HEK293 (cell line): ENCODE measurements at regions not wholly inside any gene's neighbourhood (a gene's known extent, or its start where the extent isn't known, plus 50 kb on each side); places are given as distances from the start of the nearest gene placed in this dataset.

Experiments used
- CTCF ChIA-PET: fragments of 350-600 bp; formaldehyde crosslinking; extraction: SDS; loops from one replicate; lab custom pipeline; 2021; ENCODE audit warnings: antibody characterized with exemption; lab: Yijun Ruan, JAX
- POLR2A ChIA-PET: fragments of 300-600 bp; formaldehyde crosslinking; extraction: SDS; loops from one replicate; lab custom pipeline; 2020; ENCODE audit warnings: antibody characterized with exemption, inconsistent platforms; lab: Yijun Ruan, JAX
- H3K27ac ChIP-seq: fragments of 200-500 bp; sonication (Bioruptor generic); 2 replicates; pipeline ENCODE4 v1.5.1; 2014; ENCODE audit warnings: low read depth, low read length, control low read depth, inconsistent platforms; ENCODE audit errors: extremely low read depth
- H3K36me3 ChIP-seq, 2 experiments: fragments of 200-500 bp in 1 of 2; sonication (Bioruptor generic) in 1 of 2; 1 replicate in 1 of 2; 2 replicates in 1 of 2; pipeline ENCODE4 v1.5.1; 2014 to 2017; ENCODE audit warnings: inconsistent platforms in 2 of 2, low read length in 2 of 2; ENCODE audit not compliant: control insufficient read depth in 2 of 2, insufficient read depth in 1 of 2
- H3K4me1 ChIP-seq: fragments of 200-500 bp; sonication (Bioruptor generic); 2 replicates; pipeline ENCODE4 v1.5.1; 2014; ENCODE audit warnings: mild to moderate bottlenecking, low read length, inconsistent platforms; ENCODE audit not compliant: control insufficient read depth, insufficient read depth
- H3K4me3 ChIP-seq: 2 replicates; pipeline ENCODE4 v1.5.1; 2011; ENCODE audit warnings: low read depth, mild to moderate bottlenecking, control low read depth, low read length, moderate library complexity
- H3K9me3 ChIP-seq: fragments of 200-500 bp; sonication (Bioruptor generic); 2 replicates; pipeline ENCODE4 v1.5.1; 2014; ENCODE audit warnings: low read depth, low read length, inconsistent platforms; ENCODE audit not compliant: control insufficient read depth, insufficient read depth
- GLI4 ChIP-seq: fragments of 450-650 bp; formaldehyde crosslinking; IDR thresholded peaks from 2 replicates; pipeline ENCODE4 v1.5.1; 2016; ENCODE audit warnings: missing biosample characterization, missing genetic modification characterization
- KLF10 ChIP-seq: fragments of 450-650 bp; IDR thresholded peaks from 2 replicates; pipeline ENCODE4 v1.5.1; 2018; ENCODE audit warnings: missing biosample characterization, mild to moderate bottlenecking, missing genetic modification characterization
- MZF1 ChIP-seq: fragments of 450-650 bp; formaldehyde crosslinking; IDR thresholded peaks from 2 replicates; pipeline ENCODE4 v1.5.1; 2017; ENCODE audit warnings: missing biosample characterization, missing genetic modification characterization, borderline replicate concordance
- RBAK ChIP-seq: fragments of 450-650 bp; formaldehyde crosslinking; IDR thresholded peaks from 2 replicates; pipeline ENCODE4 v1.5.1; 2016; ENCODE audit warnings: missing biosample characterization, missing genetic modification characterization
- SETDB1 ChIP-seq: IDR thresholded peaks from one replicate; pipeline ENCODE4 v1.6.1; 2017; ENCODE audit warnings: mild to moderate bottlenecking, low read length, moderate library complexity, mixed read lengths; ENCODE audit not compliant: insufficient read length
- ZFP37 ChIP-seq: fragments of 450-650 bp; formaldehyde crosslinking; IDR thresholded peaks from 2 replicates; pipeline ENCODE4 v1.5.1; 2016; ENCODE audit warnings: missing biosample characterization, missing genetic modification characterization
- ZNF132 ChIP-seq: fragments of 450-650 bp; formaldehyde crosslinking; IDR thresholded peaks from 2 replicates; pipeline ENCODE4 v1.5.1; 2017; ENCODE audit warnings: missing biosample characterization, missing genetic modification characterization, borderline replicate concordance
- ZNF19 ChIP-seq: fragments of 450-650 bp; formaldehyde crosslinking; IDR thresholded peaks from 2 replicates; pipeline ENCODE4; 2016; ENCODE audit warnings: missing biosample characterization, missing genetic modification characterization, low read depth
- ZNF394 ChIP-seq: fragments of 450-650 bp; formaldehyde crosslinking; IDR thresholded peaks from 2 replicates; pipeline ENCODE4 v1.5.1; 2016; ENCODE audit warnings: missing biosample characterization, missing genetic modification characterization, mild to moderate bottlenecking, moderate library complexity, borderline replicate concordance
- ZNF514 ChIP-seq: fragments of 450-650 bp; formaldehyde crosslinking; IDR thresholded peaks from 2 replicates; pipeline ENCODE4 v1.5.1; 2016; ENCODE audit warnings: missing biosample characterization, missing genetic modification characterization
- ZNF558 ChIP-seq: fragments of 450-650 bp; formaldehyde crosslinking; IDR thresholded peaks from 2 replicates; pipeline ENCODE4 v1.5.1; 2016; ENCODE audit warnings: missing biosample characterization, missing genetic modification characterization
- ZNF561 ChIP-seq: fragments of 450-650 bp; IDR thresholded peaks from 2 replicates; pipeline ENCODE4 v1.5.1; 2018; ENCODE audit warnings: missing biosample characterization, missing genetic modification characterization, borderline replicate concordance
- ZNF571 ChIP-seq: fragments of 450-650 bp; formaldehyde crosslinking; IDR thresholded peaks from 2 replicates; pipeline ENCODE4 v1.5.0; 2017; ENCODE audit warnings: missing biosample characterization, missing genetic modification characterization
- ZNF621 ChIP-seq: fragments of 450-650 bp; formaldehyde crosslinking; IDR thresholded peaks from 2 replicates; pipeline ENCODE4 v1.5.1; 2017; ENCODE audit warnings: missing biosample characterization, missing genetic modification characterization
- ZNF626 ChIP-seq: fragments of 450-650 bp; sonication (Bioruptor Pico); formaldehyde crosslinking; IDR thresholded peaks from 2 replicates; pipeline ENCODE4 v1.5.1; 2018; ENCODE audit warnings: missing biosample characterization, missing genetic modification characterization, inconsistent platforms
- ZNF677 ChIP-seq: fragments of 450-650 bp; IDR thresholded peaks from 2 replicates; pipeline ENCODE4 v1.5.0; 2018; ENCODE audit warnings: missing biosample characterization, mild to moderate bottlenecking, missing genetic modification characterization, moderate library complexity
- ZNF843 ChIP-seq: fragments of 450-650 bp; formaldehyde crosslinking; IDR thresholded peaks from 2 replicates; pipeline ENCODE4 v1.5.1; 2016; ENCODE audit warnings: missing biosample characterization, missing genetic modification characterization
- TF ChIP-seq, protein P1 (sequence below): fragments of 450-650 bp; formaldehyde crosslinking; IDR thresholded peaks from 2 replicates; pipeline ENCODE4 v1.5.1; 2017; ENCODE audit warnings: missing biosample characterization, missing genetic modification characterization
- TF ChIP-seq, protein P2 (sequence below): fragments of 450-650 bp; formaldehyde crosslinking; conservative IDR thresholded peaks from 2 replicates; pipeline ENCODE4 v1.5.1; 2016; ENCODE audit warnings: low read depth, missing biosample characterization, missing genetic modification characterization
- TF ChIP-seq, protein P3 (sequence below): fragments of 450-650 bp; formaldehyde crosslinking; IDR thresholded peaks from 2 replicates; pipeline ENCODE4 v1.5.1; 2016; ENCODE audit warnings: missing biosample characterization, missing genetic modification characterization
- TF ChIP-seq, protein P4 (sequence below): fragments of 450-650 bp; formaldehyde crosslinking; IDR thresholded peaks from 2 replicates; pipeline ENCODE4 v1.5.1; 2017; ENCODE audit warnings: missing biosample characterization, missing genetic modification characterization

DNA sequence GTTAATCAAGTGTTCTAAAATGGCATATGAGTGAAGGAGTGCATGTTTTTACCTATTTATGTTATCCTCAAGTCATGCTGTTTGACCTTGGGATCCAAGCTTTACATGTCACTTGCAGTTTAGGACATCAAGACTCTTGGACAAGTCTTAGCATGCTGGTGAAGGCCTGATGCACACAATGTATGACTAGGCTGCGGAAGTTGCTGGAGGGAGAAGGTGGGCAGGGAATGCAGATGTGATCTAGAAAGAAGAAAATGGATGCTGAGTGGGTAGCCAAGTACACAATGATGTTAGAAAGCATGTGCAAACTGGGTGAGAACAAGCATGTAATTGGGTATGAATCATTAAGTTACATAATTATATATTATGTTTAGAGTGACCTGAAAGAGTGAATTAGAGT lies 301.8 kb downstream of the BRINP2 start (continued):
- no peak for TF ChIP-seq ZNF843 (tag by site-specific recombination)
- no peak for TF ChIP-seq ZNF514 (tag by site-specific recombination)
- TF ChIP-seq, protein P1, sequence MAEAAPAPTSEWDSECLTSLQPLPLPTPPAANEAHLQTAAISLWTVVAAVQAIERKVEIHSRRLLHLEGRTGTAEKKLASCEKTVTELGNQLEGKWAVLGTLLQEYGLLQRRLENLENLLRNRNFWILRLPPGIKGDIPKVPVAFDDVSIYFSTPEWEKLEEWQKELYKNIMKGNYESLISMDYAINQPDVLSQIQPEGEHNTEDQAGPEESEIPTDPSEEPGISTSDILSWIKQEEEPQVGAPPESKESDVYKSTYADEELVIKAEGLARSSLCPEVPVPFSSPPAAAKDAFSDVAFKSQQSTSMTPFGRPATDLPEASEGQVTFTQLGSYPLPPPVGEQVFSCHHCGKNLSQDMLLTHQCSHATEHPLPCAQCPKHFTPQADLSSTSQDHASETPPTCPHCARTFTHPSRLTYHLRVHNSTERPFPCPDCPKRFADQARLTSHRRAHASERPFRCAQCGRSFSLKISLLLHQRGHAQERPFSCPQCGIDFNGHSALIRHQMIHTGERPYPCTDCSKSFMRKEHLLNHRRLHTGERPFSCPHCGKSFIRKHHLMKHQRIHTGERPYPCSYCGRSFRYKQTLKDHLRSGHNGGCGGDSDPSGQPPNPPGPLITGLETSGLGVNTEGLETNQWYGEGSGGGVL (tag by site-specific recombination) = no peak
- TF ChIP-seq ZNF626 = no peak

DNA sequence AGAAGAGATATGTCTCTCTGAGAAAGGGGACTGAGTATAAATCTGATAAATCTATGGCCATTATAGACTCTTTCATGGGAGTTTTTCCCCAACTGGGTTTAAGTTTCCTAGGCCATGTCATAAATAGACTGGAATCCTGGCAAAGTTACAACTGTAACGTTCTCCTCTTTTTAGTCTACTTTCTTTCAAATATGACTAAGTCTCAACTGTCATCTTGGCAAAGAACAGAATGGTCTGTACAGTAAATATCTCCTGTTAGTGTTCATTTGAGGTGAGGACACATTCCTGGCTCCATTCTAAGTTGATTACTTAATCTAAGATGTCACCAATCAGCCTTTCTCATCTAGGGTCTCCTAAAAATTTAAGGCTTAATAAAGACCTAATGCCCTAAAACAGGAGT lies 300.5 kb downstream of the BRINP2 start:
- Histone ChIP-seq H3K9me3 (no peaks in the 10 kb centered on the region), H3K36me3 (no peaks in the 10 kb centered on the region), H3K4me3 (no peak overlapping the region), H3K27ac (no peak overlapping the region), H3K4me1 (no peaks in the 10 kb centered on the region)
- CTCF ChIA-PET = no interaction called here
- POLR2A ChIA-PET = no interaction called here
- no peak for TF ChIP-seq GLI4 (tag by site-specific recombination)
- TF ChIP-seq, all 188 proteins: peak for 0

DNA sequence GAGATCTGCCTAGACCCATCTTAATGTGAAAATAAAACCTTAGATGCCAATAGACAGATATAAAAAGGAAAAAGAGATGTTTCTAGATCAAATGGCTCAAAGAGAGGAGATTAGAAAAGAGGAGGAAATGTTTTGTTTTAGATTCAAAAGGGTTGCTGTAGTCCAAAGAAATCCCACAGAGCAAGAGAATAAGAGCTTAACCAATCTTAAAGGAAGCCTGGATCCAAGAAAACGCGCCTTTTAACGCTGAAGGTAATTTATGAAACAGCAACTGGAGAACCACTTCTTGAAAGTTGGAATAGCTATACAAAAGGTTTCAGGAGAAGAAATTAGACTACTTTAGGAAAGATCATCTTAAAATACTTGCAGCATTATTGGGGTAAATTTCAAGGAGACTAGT lies 298.8 kb downstream of the BRINP2 start:
- POLR2A ChIA-PET = no interaction called here
- CTCF ChIA-PET = interaction anchor here (0.6 to 1.2 kb wide), 3 partner anchors 32 to 542 kb away, joined by 3 to 5 read pairs (median 4); no protein-coding TSS in a partner anchor
- Histone ChIP-seq H3K27ac (no peak overlapping the region), H3K4me1 (no peaks in the 10 kb centered on the region), H3K36me3 (no peaks in the 10 kb centered on the region), H3K9me3 (no peaks in the 10 kb centered on the region), H3K4me3 (no peak overlapping the region)
- TF ChIP-seq, protein P2, sequence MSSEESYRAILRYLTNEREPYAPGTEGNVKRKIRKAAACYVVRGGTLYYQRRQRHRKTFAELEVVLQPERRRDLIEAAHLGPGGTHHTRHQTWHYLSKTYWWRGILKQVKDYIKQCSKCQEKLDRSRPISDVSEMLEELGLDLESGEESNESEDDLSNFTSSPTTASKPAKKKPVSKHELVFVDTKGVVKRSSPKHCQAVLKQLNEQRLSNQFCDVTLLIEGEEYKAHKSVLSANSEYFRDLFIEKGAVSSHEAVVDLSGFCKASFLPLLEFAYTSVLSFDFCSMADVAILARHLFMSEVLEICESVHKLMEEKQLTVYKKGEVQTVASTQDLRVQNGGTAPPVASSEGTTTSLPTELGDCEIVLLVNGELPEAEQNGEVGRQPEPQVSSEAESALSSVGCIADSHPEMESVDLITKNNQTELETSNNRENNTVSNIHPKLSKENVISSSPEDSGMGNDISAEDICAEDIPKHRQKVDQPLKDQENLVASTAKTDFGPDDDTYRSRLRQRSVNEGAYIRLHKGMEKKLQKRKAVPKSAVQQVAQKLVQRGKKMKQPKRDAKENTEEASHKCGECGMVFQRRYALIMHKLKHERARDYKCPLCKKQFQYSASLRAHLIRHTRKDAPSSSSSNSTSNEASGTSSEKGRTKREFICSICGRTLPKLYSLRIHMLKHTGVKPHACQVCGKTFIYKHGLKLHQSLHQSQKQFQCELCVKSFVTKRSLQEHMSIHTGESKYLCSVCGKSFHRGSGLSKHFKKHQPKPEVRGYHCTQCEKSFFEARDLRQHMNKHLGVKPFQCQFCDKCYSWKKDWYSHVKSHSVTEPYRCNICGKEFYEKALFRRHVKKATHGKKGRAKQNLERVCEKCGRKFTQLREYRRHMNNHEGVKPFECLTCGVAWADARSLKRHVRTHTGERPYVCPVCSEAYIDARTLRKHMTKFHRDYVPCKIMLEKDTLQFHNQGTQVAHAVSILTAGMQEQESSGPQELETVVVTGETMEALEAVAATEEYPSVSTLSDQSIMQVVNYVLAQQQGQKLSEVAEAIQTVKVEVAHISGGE (tag by site-specific recombination) = no peak
- no peak for TF ChIP-seq KLF10 (tag by site-specific recombination)
- TF ChIP-seq, protein P3, sequence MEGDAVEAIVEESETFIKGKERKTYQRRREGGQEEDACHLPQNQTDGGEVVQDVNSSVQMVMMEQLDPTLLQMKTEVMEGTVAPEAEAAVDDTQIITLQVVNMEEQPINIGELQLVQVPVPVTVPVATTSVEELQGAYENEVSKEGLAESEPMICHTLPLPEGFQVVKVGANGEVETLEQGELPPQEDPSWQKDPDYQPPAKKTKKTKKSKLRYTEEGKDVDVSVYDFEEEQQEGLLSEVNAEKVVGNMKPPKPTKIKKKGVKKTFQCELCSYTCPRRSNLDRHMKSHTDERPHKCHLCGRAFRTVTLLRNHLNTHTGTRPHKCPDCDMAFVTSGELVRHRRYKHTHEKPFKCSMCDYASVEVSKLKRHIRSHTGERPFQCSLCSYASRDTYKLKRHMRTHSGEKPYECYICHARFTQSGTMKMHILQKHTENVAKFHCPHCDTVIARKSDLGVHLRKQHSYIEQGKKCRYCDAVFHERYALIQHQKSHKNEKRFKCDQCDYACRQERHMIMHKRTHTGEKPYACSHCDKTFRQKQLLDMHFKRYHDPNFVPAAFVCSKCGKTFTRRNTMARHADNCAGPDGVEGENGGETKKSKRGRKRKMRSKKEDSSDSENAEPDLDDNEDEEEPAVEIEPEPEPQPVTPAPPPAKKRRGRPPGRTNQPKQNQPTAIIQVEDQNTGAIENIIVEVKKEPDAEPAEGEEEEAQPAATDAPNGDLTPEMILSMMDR (tag by site-specific recombination) = no peak
- TF ChIP-seq ZFP37 (tag by site-specific recombination) = no peak
- TF ChIP-seq ZNF571 (tag by site-specific recombination) = no peak
- no peak for TF ChIP-seq ZNF558 (tag by site-specific recombination)
- TF ChIP-seq ZNF621 = no peak
- no peak for TF ChIP-seq RBAK (tag by site-specific recombination)
- TF ChIP-seq MZF1 (tag by site-specific recombination) = no peak
- no peak for TF ChIP-seq ZNF394 (tag by site-specific recombination)
- TF ChIP-seq ZNF561 = no peak
- TF ChIP-seq, protein P4, sequence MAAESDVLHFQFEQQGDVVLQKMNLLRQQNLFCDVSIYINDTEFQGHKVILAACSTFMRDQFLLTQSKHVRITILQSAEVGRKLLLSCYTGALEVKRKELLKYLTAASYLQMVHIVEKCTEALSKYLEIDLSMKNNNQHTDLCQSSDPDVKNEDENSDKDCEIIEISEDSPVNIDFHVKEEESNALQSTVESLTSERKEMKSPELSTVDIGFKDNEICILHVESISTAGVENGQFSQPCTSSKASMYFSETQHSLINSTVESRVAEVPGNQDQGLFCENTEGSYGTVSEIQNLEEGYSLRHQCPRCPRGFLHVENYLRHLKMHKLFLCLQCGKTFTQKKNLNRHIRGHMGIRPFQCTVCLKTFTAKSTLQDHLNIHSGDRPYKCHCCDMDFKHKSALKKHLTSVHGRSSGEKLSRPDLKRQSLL (tag by site-specific recombination) = no peak
- TF ChIP-seq ZNF19 = no peak
- TF ChIP-seq ZNF132 (tag by site-specific recombination) = no peak
- no peak for TF ChIP-seq SETDB1
- TF ChIP-seq ZNF677 (tag by site-specific recombination) = no peak
